BJ (cell line): ENCODE measurements at regions not wholly inside any gene's neighbourhood (a gene's known extent, or its start where the extent isn't known, plus 50 kb on each side); places are given as distances from the start of the nearest gene placed in this dataset.

Source experiments
- CTCF ChIA-PET: fragments of 350-600 bp; formaldehyde crosslinking; extraction: SDS; loops from one replicate; lab custom pipeline; 2021; ENCODE audit warnings: antibody characterized with exemption, inconsistent platforms; lab: Yijun Ruan, JAX
- POLR2A ChIA-PET: fragments of 300-600 bp; sonication (Branson Sonifier 250); formaldehyde crosslinking; extraction: SDS; loops from one replicate; lab custom pipeline; 2021; ENCODE audit warnings: antibody characterized with exemption; lab: Charles Lee
- DNase-seq: peaks from one replicate; pipeline ENCODE4 v3.0.0-alpha.2; 2011; ENCODE audit warnings: low read depth
- H3K27me3 ChIP-seq: 2 replicates; pipeline ENCODE4 v1.6.0; 2011; ENCODE audit warnings: low read length; ENCODE audit not compliant: control insufficient read depth, insufficient read depth
- H3K36me3 ChIP-seq: 2 replicates; pipeline ENCODE4 v1.5.1; 2011; ENCODE audit warnings: low read length; ENCODE audit not compliant: control insufficient read depth, insufficient read depth
- H3K4me3 ChIP-seq: 2 replicates; pipeline ENCODE4 v1.5.1; 2011; ENCODE audit warnings: low read depth, mild to moderate bottlenecking, control low read depth, low read length
- CTCF ChIP-seq: IDR thresholded peaks from 2 replicates; pipeline ENCODE4 v1.5.1; 2011; ENCODE audit warnings: low read depth, mild to moderate bottlenecking, control low read depth, inconsistent platforms, low read length, moderate library complexity; ENCODE audit not compliant: insufficient read depth

DNA sequence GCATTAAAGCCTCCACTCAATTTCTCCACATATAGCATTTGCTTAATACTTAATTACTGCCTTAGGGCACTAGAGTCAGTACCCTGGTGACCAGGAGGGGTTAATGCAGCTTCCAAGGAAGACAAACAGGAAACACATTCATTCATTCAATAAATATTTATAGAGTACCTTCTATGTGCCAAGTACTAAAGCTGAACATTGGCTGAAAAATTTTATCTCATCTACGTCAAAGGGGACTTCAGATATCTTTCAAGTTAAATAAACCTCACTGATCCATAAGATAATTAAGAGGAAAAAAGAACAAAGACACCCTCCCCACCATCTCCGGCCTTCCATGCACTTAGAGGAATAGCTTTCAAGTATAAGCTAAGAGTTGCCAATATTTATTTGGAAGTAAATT, 156.9 kb upstream of the PRICKLE2 start:
- CTCF ChIA-PET = interaction anchor here (0.6 to 2.7 kb wide), 4 partner anchors 10 to 18 kb away, joined by 3 to 8 read pairs (median 4); no protein-coding TSS in a partner anchor
- Histone ChIP-seq H3K36me3 (no peaks in the 10 kb centered on the region), H3K27me3 (no peaks in the 10 kb centered on the region), H3K4me3 (no peak overlapping the region)
- TF ChIP-seq CTCF = no peak
- POLR2A ChIA-PET = no interaction called here
- no peak for DNase-seq

- DNase-seq = no peak
- CTCF ChIA-PET = interaction anchor here (0.6 to 2.7 kb wide), 4 partner anchors 11 to 19 kb away, joined by 3 to 8 read pairs (median 4); no protein-coding TSS in a partner anchor
- Histone ChIP-seq H3K4me3 (no peak overlapping the region), H3K27me3 (no peaks in the 10 kb centered on the region), H3K36me3 (no peaks in the 10 kb centered on the region)
- POLR2A ChIA-PET = no interaction called here
- no peak for TF ChIP-seq CTCF
Observed at GRCh38 chr3:64381367-64381766, 156.1 kb upstream of the PRICKLE2 start.

DNA sequence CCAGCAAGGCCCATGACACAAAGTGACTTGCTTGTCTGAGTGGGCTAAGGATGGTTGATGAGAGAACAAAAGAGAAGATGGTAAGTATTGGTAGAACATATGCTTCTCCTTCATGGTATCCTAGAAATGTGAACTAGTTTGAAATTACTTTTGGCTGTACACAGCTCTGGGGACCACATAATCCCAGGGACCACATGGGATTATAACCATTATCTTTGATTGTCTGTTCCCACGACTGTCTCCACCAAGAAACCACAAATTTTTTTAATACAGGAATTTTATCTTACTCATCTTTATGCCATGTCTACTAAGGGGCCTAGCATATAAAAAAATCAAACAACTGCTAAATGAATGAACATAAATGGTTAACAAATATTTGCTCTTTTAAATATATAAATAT, 155.3 kb upstream of the PRICKLE2 start:
- Histone ChIP-seq H3K36me3 (no peaks in the 10 kb centered on the region), H3K27me3 (no peaks in the 10 kb centered on the region), H3K4me3 (no peak overlapping the region)
- CTCF ChIA-PET = interaction anchor here (2.3 to 2.7 kb wide), 2 partner anchors 12 kb away, joined by 6 to 8 read pairs; no protein-coding TSS in a partner anchor
- no peak for DNase-seq
- no peak for TF ChIP-seq CTCF
- POLR2A ChIA-PET = no interaction called here

DNA sequence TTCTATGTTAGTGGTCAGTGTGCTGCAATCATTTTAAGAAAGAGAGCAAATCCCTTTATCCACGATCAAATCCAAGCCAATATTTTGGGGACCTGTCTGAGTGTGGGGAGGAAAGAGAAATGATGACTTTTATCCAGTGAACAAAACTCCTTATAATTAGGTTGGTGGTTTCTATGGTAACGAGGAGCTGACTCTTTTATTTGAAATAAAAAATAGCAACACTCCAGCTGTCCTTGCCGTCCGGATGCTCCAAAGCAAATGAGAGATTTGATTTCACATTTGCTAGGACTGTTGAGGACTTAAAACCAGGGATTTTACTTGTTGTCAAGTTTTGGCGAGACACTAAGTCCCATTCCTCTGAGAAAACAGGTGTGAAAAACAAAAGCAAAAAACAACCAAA, 154.0 kb upstream of the PRICKLE2 start:
- H3K27me3 ChIP-seq = no peaks in the 10 kb centered on the region
- H3K36me3 ChIP-seq = no peaks in the 10 kb centered on the region
- no peak overlapping the region for H3K4me3 ChIP-seq
- ChIA-PET POLR2A (no interaction called here), CTCF (no interaction called here)
- no peak for TF ChIP-seq CTCF
- no peak for DNase-seq

DNA sequence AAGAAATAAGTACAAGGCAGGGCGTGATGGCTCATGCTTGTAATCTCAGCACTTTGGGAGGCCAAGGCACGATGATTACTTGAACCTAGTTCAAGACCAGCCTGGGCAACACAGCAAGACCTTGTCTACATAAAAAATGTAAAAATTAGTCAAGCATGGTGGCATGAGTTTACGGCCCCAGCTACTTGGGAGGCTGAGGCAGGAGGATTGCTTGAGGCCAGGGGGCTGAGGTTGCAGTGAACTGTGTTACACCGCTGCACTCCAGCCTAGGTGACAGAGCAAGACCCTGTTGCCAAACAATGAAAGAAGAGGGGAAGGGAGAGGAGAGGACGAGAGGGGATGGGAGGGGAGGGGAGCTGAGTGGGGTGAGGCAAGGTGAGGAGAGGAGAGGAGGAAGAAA, 152.7 kb upstream of the PRICKLE2 start:
- no peak for DNase-seq
- POLR2A ChIA-PET = no interaction called here
- CTCF ChIA-PET = no interaction called here
- Histone ChIP-seq H3K27me3 (no peaks in the 10 kb centered on the region), H3K4me3 (no peak overlapping the region), H3K36me3 (no peaks in the 10 kb centered on the region)
- TF ChIP-seq CTCF = no peak
